Right lobe of liver (tissue), 6 donors: ENCODE measurements at regions not wholly inside any gene's neighbourhood (a gene's known extent, or its start where the extent isn't known, plus 50 kb on each side); places are given as distances from the start of the nearest gene placed in this dataset.

Experiments used
- ATAC-seq, 4 donors: fragments of 200-7000 bp; cut with Tn5 transposase; one replicate each; pipeline ENCODE4 v1.9.1; 2020; ENCODE audit warnings: mild to moderate bottlenecking in 4 of 4, moderate library complexity in 4 of 4
- DNase-seq, 3 donors: peaks; one replicate each; pipeline ENCODE4 v3.0.0-alpha.2; 2020
- H3K27ac ChIP-seq, 3 donors: fragments of 200-600 bp; one replicate each; pipeline ENCODE4 v1.8.0; 2022
- H3K27me3 ChIP-seq, 2 donors: fragments of 200-600 bp; one replicate each; pipeline ENCODE4 v1.8.0; 2022
- H3K36me3 ChIP-seq, 4 donors: fragments of 200-600 bp; sonication (generic) in 1 of 4; one replicate each; pipeline versions ENCODE4 v1.5.1 to v1.8.0; 2017 to 2022; ENCODE audit warnings: control low read depth in 1 of 4
- H3K4me1 ChIP-seq, 4 donors: fragments of 200-600 bp; sonication (generic) in 1 of 4; one replicate each; pipeline versions ENCODE4 v1.5.1 to v1.8.0; 2017 to 2022; ENCODE audit warnings: control low read depth in 1 of 4
- H3K4me3 ChIP-seq, 3 donors: fragments of 200-600 bp; one replicate each; pipeline ENCODE4 v1.8.0; 2022
- H3K9me3 ChIP-seq, 4 donors: fragments of 200-600 bp; sonication (generic) in 1 of 4; one replicate each; pipeline versions ENCODE4 v1.5.1 to v1.8.0; 2017 to 2022; ENCODE audit warnings: control low read depth in 1 of 4
- POLR2A ChIP-seq: fragments of 450-650 bp; IDR thresholded peaks from one replicate; pipeline ENCODE4 v1.6.1; 2017; ENCODE audit warnings: antibody characterized with exemption, mild to moderate bottlenecking
- WGBS: methylation state at CpG from one replicate; pipeline ENCODE4 v1.1.6; 2018; ENCODE audit warnings: low coverage, low lambda C conversion rate; ENCODE audit not compliant: insufficient coverage; ENCODE audit errors: missing lambda C conversion rate; 5-methylcytosine and 5-hydroxymethylcytosine counted together
- intact Hi-C, 2 donors: fragments of 100-400 bp; cut with DNase I; formaldehyde crosslinking; loops; one replicate each; pipeline versions ENCODE4 v1.11.2 to v1.14.1; 2022
- TF ChIP-seq, protein P1 (sequence below), 4 donors: fragments of 200-600 bp in 3 of 4; fragments of 450-650 bp in 1 of 4; IDR thresholded peaks; one replicate each; pipeline versions ENCODE4 v1.5.1 to v1.8.0; 2016 to 2022; ENCODE audit warnings: antibody characterized with exemption in 4 of 4, mild to moderate bottlenecking in 2 of 4
- donor health status: DM: no; HTN: yes; CAD: no.
- donor health status: DM: no; HTN: no; CAD: no.
- donor health status: DM: no; HTN: no; CAD: no.
- donor health status: DM: no; HTN: yes; CAD: no.
- donor health status: DM: no; HTN: yes; CAD: no.

DNA sequence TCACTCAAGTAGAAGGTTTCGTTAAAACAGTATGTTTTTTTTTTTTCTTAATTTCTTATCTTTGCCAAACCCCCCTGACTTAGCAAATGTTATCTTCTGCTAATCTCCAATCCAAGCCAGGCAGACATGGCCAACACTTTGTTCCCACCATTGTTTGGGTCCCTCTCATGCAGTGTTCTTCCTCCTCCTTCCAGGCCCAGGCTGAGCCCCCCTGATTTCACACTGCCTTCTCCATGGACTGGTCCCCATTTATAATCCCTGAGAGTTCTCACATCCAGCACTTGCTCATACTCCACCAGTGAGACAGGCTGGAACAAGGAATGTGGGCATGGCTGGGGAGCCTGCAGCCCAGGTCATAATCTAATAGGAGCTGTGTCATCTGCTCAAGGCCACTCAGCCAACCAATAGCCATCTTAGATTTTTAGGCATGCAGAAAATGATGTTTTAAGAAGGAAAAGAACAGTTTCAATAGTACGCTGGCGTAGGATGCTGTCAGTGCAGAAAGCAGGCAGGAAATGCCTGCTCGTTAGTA lies 238.4 kb upstream of the CCDC196 start:
- no peak overlapping the region for H3K27ac ChIP-seq
- DNase-seq (no peak), ATAC-seq (no peak)
- H3K4me3 ChIP-seq, result no peak overlapping the region
- intact Hi-C loops, result no loop called here
- no peaks in the 10 kb centered on the region for H3K4me1 ChIP-seq
- H3K36me3 ChIP-seq, result no peaks in the 10 kb centered on the region
- TF ChIP-seq, protein P1, sequence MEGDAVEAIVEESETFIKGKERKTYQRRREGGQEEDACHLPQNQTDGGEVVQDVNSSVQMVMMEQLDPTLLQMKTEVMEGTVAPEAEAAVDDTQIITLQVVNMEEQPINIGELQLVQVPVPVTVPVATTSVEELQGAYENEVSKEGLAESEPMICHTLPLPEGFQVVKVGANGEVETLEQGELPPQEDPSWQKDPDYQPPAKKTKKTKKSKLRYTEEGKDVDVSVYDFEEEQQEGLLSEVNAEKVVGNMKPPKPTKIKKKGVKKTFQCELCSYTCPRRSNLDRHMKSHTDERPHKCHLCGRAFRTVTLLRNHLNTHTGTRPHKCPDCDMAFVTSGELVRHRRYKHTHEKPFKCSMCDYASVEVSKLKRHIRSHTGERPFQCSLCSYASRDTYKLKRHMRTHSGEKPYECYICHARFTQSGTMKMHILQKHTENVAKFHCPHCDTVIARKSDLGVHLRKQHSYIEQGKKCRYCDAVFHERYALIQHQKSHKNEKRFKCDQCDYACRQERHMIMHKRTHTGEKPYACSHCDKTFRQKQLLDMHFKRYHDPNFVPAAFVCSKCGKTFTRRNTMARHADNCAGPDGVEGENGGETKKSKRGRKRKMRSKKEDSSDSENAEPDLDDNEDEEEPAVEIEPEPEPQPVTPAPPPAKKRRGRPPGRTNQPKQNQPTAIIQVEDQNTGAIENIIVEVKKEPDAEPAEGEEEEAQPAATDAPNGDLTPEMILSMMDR (IDR thresholded peaks at IDR 0.05), result no peak
- H3K9me3 ChIP-seq, result no peaks in the 10 kb centered on the region
- 69% methylated on average over 4 of the region's 4 CpGs for WGBS
- H3K27me3 ChIP-seq, result no peaks in the 10 kb centered on the region

- WGBS, result 42% methylated on average over 2 of the region's 2 CpGs
- DNase-seq (no peak), ATAC-seq (no peak)
- H3K27ac ChIP-seq, result no peak overlapping the region
- no peaks in the 10 kb centered on the region for H3K36me3 ChIP-seq
- no peak overlapping the region for H3K4me3 ChIP-seq
- intact Hi-C loops, result no loop called here
- TF ChIP-seq POLR2A, result no peak
- TF ChIP-seq, protein P1 (IDR thresholded peaks at IDR 0.05), result no peak
- no peaks in the 10 kb centered on the region for H3K4me1 ChIP-seq
- H3K9me3 ChIP-seq, result no peaks in the 10 kb centered on the region
- no peaks in the 10 kb centered on the region for H3K27me3 ChIP-seq
These were observed 237.9 kb upstream of the CCDC196 start for GRCh38 chr14:66248256-66248655.

DNA sequence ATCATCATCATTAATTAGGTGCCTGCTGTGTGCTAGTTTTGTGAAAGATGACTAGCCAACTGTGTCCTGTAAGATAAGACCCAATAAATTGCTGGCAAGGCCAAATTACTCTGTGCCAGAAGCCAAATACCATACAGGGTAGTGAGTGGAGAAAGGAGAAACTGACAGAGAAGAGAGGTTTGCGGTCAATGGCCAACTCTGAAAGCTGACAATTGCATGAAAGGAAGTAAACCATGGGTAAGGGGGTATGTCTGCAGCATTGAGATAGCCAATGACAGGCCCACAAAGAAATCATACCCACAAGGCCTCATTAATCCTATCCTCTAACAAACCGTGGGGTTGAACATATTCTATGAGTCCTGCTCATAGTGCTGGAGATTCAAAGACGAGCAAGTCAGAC lies 236.6 kb upstream of the CCDC196 start:
- DNase-seq (no peak), ATAC-seq (no peak)
- Histone ChIP-seq H3K36me3 (no peaks in the 10 kb centered on the region), H3K27me3 (no peaks in the 10 kb centered on the region), H3K9me3 (no peaks in the 10 kb centered on the region), H3K4me3 (no peak overlapping the region), H3K27ac (no peak overlapping the region), H3K4me1 (no peaks in the 10 kb centered on the region)
- intact Hi-C loops, result no loop called here
- TF ChIP-seq, protein P1 (IDR thresholded peaks at IDR 0.05), result no peak
- no peak for TF ChIP-seq POLR2A
- 100% methylated on average over 1 of the region's 3 CpGs for WGBS

GRCh38 chr14:66254038-66254437 lies 232.1 kb upstream of the CCDC196 start:
- Histone ChIP-seq H3K27me3 (no peaks in the 10 kb centered on the region), H3K4me3 (no peak overlapping the region), H3K27ac (no peak overlapping the region), H3K36me3 (no peaks in the 10 kb centered on the region), H3K4me1 (no peaks in the 10 kb centered on the region), H3K9me3 (no peaks in the 10 kb centered on the region)
- no peak for TF ChIP-seq POLR2A
- TF ChIP-seq, protein P1 (IDR thresholded peaks at IDR 0.05), result no peak
- 51% methylated on average over 3 of the region's 3 CpGs for WGBS
- intact Hi-C loops, result no loop called here
- DNase-seq, result no peak
- no peak for ATAC-seq

DNA sequence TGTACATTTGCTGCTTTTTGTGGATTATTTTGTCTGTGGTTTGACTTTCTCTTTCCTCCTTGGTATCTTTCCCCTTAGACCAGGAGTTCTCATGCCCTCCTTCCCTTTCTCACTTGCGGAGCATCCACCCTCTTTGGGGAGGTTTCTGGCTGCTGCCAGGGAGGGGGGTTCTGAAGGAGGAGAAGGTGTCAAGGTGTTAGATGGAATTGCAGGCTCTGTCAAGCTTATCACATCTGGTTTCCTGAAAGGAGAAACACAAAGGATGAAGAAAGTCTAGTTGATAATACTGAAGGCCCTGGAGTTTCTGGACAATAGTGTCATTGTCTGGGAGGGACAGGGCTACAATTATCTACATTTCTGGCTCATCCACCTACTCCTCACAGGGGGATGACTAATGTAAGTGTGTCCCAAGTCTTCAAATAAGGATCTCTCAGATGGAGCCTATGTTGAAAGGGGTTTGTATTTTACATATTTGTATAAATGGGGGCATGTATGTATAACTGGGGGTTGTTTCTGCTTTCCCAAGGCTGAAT lies 217.3 kb upstream of the CCDC196 start:
- H3K36me3 ChIP-seq, result no peaks in the 10 kb centered on the region
- no peaks in the 10 kb centered on the region for H3K9me3 ChIP-seq
- DNase-seq (no peak), ATAC-seq (no peak)
- intact Hi-C loops, result no loop called here
- no peak overlapping the region for H3K4me3 ChIP-seq
- no peaks in the 10 kb centered on the region for H3K4me1 ChIP-seq
- no peaks in the 10 kb centered on the region for H3K27me3 ChIP-seq
- H3K27ac ChIP-seq, result no peak overlapping the region
- TF ChIP-seq, protein P1 (IDR thresholded peaks at IDR 0.05), result no peak
- no peak for TF ChIP-seq POLR2A
- 100% methylated on average over 1 of the region's 1 CpG for WGBS
